Activated CD8-positive, alpha-beta T cell treated with anti-CD3 and anti-CD28 coated beads, Interleukin-2, amount 10 ng/mL, durations not matched to agents 7 days and 5 days (primary cell): ENCODE measurements at regions not wholly inside any gene's neighbourhood (a gene's known extent, or its start where the extent isn't known, plus 50 kb on each side); places are given as distances from the start of the nearest gene placed in this dataset.

Experiments used
- ATAC-seq: fragments of 150-1000 bp; cut with Tn5 transposase; one replicate; pipeline ENCODE4 v1.10.0; 2021; ENCODE audit warnings: moderate library complexity
- CTCF ChIA-PET: fragments of 350-600 bp; sonication (Branson Sonifier 250); formaldehyde crosslinking; loops from one replicate; lab custom pipeline; 2021; ENCODE audit warnings: antibody characterized with exemption; lab: Charles Lee
- POLR2A ChIA-PET: fragments of 350-600 bp; sonication (Branson Sonifier 250); formaldehyde crosslinking; loops from one replicate; lab custom pipeline; 2021; ENCODE audit warnings: antibody characterized with exemption; lab: Charles Lee
- DNase-seq: peaks from one replicate; pipeline ENCODE4 v3.0.0-alpha.2; 2020
- H3K27ac Mint-ChIP-seq: one replicate; pipeline ENCODE4 v1.8.0; 2021; ENCODE audit warnings: mild to moderate bottlenecking, mixed read lengths
- H3K27me3 Mint-ChIP-seq: one replicate; pipeline ENCODE4 v1.8.0; 2021; ENCODE audit warnings: low read depth, mixed read lengths
- H3K36me3 Mint-ChIP-seq: one replicate; pipeline ENCODE4 v1.8.0; 2021; ENCODE audit warnings: low read depth, mixed read lengths
- H3K4me1 Mint-ChIP-seq: one replicate; pipeline ENCODE4 v1.8.0; 2021; ENCODE audit warnings: low read depth, mixed read lengths
- H3K4me3 Mint-ChIP-seq: one replicate; pipeline ENCODE4 v1.8.0; 2021; ENCODE audit warnings: mild to moderate bottlenecking, mixed read lengths
- H3K9me3 Mint-ChIP-seq: one replicate; pipeline ENCODE4 v1.8.0; 2022; ENCODE audit warnings: mixed read lengths; ENCODE audit not compliant: insufficient read depth

DNA sequence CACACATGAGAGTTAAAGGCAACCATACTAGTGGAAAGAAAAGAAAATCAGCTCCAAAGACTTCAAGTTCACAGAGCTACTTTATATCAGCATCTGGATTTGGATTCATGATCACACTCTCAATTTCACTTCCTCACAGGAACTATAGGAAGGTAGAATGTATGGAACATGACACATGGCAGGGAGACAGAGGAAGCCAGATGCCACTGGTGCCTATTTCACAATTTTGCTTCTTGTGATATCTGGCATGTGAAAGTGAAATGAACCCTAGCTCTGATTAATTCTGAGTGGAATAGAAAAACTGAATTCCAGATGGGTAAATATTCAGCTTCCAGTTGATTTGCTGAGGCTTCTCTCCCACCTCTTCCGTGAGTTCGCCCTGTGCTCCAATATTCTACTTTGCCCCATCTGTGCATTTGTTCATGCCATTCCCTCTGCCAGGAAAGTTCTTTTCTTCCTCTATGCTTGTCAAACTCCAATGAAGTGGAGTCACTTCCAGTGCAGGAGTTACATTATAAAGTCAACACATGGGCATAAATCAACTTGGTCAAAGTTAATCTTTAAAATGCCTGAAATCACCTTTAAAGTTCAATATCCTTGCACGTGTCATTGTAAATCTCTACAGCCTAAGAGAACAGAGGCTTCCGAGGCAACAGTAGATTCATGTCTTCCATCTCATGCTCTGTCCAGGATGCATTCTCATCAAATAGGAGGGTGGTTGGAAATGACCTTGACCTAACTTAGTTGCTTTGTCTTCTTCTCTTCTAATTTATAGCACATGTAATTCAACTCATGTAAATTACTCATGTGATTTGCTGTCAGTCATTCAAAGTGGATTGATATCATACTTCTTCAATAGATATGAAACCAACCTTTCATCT is 275.3 kb downstream of the HIVEP2 start:
- Mint-ChIP-seq H3K4me1 (peaks cover 5% of the 10 kb centered on the region), H3K36me3 (no peaks in the 10 kb centered on the region), H3K27me3 (peaks cover 3% of the 10 kb centered on the region), H3K27ac (no peak overlapping the region), H3K9me3 (peaks cover 4% of the 10 kb centered on the region), H3K4me3 (no peak overlapping the region)
- ATAC-seq, result no peak
- ChIA-PET POLR2A (no interaction called here), CTCF (no interaction called here)
- no peak for DNase-seq

DNA sequence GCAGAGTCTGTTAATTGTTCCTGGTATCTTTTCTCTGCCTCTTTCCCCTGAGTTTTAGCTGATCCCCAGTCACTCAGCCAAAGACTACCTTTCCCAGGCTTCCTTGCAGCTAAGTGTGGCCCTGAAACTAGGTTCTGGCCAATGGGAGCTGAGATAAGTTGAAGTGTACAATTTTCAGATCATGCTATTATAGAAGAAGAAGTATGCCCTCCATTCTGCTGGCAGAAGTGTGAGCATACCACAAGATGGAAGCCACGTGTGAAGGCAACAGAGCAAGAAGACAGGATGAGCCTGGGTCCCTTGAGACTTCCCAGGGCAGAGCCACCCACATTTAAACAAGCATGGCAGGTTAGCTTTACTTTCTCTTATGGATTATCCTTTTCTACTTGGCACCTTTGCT is 273.2 kb downstream of the HIVEP2 start:
- Mint-ChIP-seq H3K27ac (no peak overlapping the region), H3K9me3 (no peaks in the 10 kb centered on the region), H3K27me3 (peaks cover 3% of the 10 kb centered on the region), H3K36me3 (no peaks in the 10 kb centered on the region), H3K4me1 (peaks cover under 1% of the 10 kb centered on the region), H3K4me3 (no peak overlapping the region)
- DNase-seq (no peak), ATAC-seq (no peak)
- ChIA-PET POLR2A (no interaction called here), CTCF (interaction anchor here (1.0 kb wide), 2 partner anchors 9 to 22 kb away, joined by 3 read pairs; no protein-coding TSS in a partner anchor)

DNA sequence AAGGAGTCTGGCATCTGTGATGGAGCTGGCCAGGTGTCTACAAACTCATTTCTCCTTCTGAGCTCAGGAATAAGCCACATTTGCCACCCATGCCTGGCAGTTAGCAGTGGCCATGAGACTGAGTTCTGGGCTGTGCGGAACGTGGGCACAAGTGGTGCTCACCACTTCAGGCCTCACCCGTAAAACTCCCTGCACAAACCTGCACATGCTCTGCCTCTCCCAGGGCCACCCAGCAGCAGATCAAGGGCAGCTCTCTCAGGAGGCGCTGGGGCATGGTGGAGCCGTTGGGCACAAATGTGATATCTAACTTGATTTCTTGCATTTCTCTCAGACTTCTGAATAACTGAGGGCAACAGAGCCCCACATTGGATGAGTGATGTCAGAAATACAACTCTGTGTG is 269.5 kb downstream of the HIVEP2 start:
- no peak for ATAC-seq

DNA sequence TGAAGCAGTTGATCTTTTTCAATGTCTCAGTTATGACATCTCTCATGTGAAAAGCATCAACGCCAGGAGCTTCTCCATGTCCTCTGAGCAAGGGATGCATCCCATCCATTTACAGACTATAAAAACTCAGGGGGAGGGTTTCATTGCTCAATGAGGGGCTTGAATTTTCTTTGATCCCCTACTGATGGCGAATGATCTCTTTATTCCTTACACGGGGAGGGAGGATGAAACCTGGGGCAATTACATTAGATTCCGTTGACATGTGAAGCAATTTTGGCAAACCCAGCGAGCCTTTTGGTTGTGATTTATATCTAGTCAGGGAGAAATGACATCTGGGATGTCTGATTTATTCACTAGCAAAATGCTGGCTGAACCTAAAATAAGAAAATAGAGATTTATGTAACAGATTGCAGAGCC is 268.9 kb downstream of the HIVEP2 start:
- Mint-ChIP-seq H3K9me3 (no peaks in the 10 kb centered on the region), H3K27me3 (peaks cover 3% of the 10 kb centered on the region), H3K36me3 (no peaks in the 10 kb centered on the region), H3K4me3 (no peak overlapping the region), H3K27ac (no peak overlapping the region), H3K4me1 (peaks cover 8% of the 10 kb centered on the region)
- ATAC-seq (no peak), DNase-seq (no peak)
- CTCF ChIA-PET, result no interaction called here
- POLR2A ChIA-PET, result no interaction called here

More for the DNA sequence above, 269.5 kb downstream of the HIVEP2 start:
- DNase-seq, result no peak
- CTCF ChIA-PET, result no interaction called here
- peaks cover 8% of the 10 kb centered on the region for H3K4me1 Mint-ChIP-seq
- POLR2A ChIA-PET, result no interaction called here
- no peaks in the 10 kb centered on the region for H3K36me3 Mint-ChIP-seq
- H3K27ac Mint-ChIP-seq, result no peak overlapping the region
- no peaks in the 10 kb centered on the region for H3K9me3 Mint-ChIP-seq
- H3K4me3 Mint-ChIP-seq, result no peak overlapping the region
- H3K27me3 Mint-ChIP-seq, result peaks cover 3% of the 10 kb centered on the region

DNA sequence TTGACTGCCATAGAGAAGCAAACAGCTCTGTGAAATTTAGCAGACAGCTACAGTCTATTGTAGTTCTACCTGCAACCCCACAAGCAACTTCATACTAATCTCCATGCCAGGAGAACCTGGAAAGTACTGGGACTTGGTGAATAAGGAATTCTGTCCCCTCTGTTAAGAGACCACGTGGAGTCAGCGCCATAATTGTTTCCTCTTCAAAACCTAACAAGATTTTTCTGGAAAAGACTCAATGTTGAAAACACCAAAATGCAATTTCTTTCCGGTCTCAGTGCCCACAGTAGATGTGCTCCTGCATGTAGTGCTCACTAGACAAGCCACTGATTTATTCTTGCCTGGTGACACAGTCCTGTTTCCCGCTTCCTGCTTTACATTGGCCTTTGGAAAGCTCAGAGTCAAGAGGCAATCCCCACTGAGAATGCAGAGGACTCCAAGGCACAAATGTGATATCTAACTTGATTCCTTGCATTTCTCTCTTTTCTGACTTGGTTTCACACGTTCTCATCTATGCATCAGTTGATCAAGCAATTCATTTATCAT is 268.3 kb downstream of the HIVEP2 start:
- CTCF ChIA-PET, result no interaction called here

DNA sequence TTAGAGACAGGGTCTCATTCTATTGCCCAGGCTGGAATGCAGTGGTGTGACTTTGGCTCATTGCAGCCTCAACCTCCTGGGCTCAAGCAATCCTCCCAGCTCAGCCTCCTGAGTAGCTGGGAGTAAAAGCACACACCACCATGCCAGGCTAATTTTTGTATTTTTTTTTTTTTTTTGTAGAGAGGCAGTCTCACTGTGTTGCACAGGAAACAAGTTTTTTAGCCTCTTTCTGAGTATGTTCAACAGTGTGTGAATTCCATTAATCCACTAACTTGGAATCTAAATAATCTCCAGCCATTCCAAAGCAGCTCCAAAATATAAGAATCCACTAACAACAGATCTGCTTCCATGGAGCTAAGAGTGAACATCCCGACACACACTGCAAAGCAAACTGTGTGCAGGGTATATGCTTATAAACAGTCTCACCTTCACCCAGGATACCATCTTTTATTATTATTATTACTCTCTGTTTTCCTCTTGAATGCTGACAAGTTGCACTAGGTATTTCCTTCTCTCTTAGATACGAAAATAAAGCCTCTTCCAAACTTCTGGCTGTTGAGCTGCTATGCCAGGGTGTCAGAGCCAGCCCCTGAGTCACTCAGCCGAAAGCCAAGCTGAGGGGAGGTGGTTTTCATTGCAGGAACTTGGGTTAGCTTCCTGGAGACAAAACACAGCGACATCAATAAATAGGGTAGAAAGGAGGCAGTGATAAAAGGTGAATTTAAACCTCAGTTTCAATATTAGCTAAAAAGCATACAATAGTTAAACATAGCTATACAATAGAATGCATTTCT is 264.9 kb downstream of the HIVEP2 start:
- Mint-ChIP-seq H3K27ac (no peak overlapping the region), H3K9me3 (no peaks in the 10 kb centered on the region), H3K36me3 (no peaks in the 10 kb centered on the region), H3K4me3 (no peak overlapping the region), H3K4me1 (peaks cover 8% of the 10 kb centered on the region), H3K27me3 (no peaks in the 10 kb centered on the region)
- ChIA-PET POLR2A (no interaction called here), CTCF (interaction anchor here (0.9 to 1.3 kb wide), 5 partner anchors 8 to 747 kb away, joined by 3 to 5 read pairs (median 4); no protein-coding TSS in a partner anchor)
- DNase-seq (peak; percentile 28), ATAC-seq (peak; percentile 70)

More for the DNA sequence above, 268.3 kb downstream of the HIVEP2 start:
- no peaks in the 10 kb centered on the region for H3K36me3 Mint-ChIP-seq
- peaks cover 8% of the 10 kb centered on the region for H3K4me1 Mint-ChIP-seq
- ATAC-seq, result no peak
- DNase-seq, result no peak
- POLR2A ChIA-PET, result no interaction called here
- no peaks in the 10 kb centered on the region for H3K9me3 Mint-ChIP-seq
- no peak overlapping the region for H3K27ac Mint-ChIP-seq
- no peak overlapping the region for H3K4me3 Mint-ChIP-seq
- peaks cover 3% of the 10 kb centered on the region for H3K27me3 Mint-ChIP-seq

DNA sequence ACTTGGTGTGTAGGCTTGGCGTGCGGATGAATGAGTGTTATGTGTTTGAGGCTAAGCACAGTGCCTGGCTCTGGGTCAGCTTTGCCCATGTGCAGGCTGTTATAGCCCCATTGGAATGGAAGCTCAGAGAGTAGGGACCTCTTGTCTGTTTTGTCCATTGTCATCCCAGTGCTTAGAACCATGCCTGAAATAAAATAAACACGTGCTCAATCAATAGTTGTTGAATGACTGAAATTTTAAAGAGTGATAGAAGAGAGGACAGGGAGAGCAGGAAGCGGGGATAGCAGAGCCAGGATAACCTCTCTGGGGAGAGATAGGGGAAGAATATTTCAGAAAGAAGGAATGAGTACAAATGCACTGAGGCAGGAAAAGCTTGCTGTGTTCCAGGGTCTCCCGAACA is 263.9 kb downstream of the HIVEP2 start:
- Mint-ChIP-seq H3K4me1 (peaks cover 13% of the 10 kb centered on the region), H3K27ac (no peak overlapping the region), H3K36me3 (no peaks in the 10 kb centered on the region), H3K27me3 (no peaks in the 10 kb centered on the region), H3K4me3 (no peak overlapping the region), H3K9me3 (no peaks in the 10 kb centered on the region)
- POLR2A ChIA-PET, result no interaction called here
- ATAC-seq (no peak), DNase-seq (no peak)
- CTCF ChIA-PET, result interaction anchor here (1.1 to 1.2 kb wide), 2 partner anchors 9 to 746 kb away, joined by 3 read pairs; no protein-coding TSS in a partner anchor

DNA sequence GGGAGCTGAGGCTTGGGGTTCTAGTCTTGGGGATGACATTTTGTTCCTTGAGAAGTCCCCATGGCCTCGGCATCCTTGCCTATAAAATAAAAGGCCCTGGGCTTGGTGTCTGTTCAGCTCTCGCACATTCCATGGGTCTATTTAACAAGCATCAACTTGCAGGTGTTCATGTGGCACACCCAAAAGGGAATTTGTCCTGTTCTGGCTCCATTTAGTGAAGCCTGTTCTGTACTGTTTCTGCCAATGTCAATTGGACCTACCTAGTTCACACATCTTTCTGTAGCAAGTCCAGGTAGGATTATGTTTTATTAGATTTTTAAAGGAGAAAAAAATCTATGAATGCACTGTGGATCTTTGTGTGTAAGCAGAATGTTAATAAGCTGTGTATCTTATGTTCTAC is 262.0 kb downstream of the HIVEP2 start:
- Mint-ChIP-seq H3K4me1 (peaks cover 17% of the 10 kb centered on the region), H3K4me3 (no peak overlapping the region), H3K9me3 (no peaks in the 10 kb centered on the region), H3K27ac (no peak overlapping the region), H3K36me3 (no peaks in the 10 kb centered on the region), H3K27me3 (no peaks in the 10 kb centered on the region)
- ChIA-PET CTCF (interaction anchor here (1.2 to 2.3 kb wide), 4 partner anchors 10 to 344 kb away, joined by 3 to 9 read pairs (median 4); no protein-coding TSS in a partner anchor), POLR2A (no interaction called here)
- ATAC-seq (no peak), DNase-seq (no peak)

DNA sequence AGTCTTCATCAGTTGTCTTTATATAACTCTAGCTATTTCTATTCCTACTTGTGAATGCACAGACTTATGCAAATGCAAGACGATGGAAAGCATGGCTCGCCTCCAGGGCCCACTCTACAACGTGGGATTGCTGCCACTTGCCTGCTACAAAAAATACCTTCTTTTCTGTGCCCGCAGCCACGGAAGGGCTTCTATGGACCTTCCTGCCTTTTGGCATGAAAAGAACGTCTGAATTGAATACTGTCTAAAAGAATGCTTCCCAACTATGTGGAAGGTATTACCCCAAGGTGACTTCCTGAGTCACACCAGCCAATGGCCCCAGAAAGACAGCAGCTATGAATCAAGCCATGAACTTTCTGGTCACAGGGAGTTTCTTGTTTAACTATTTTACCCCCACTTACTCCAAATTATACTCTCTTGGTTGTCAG is 261.2 kb downstream of the HIVEP2 start:
- H3K9me3 Mint-ChIP-seq, result no peaks in the 10 kb centered on the region
- ATAC-seq, result no peak
- DNase-seq, result no peak
- H3K4me3 Mint-ChIP-seq, result no peak overlapping the region
- ChIA-PET POLR2A (no interaction called here), CTCF (interaction anchor here (1.2 to 2.3 kb wide), 4 partner anchors 9 to 343 kb away, joined by 3 to 9 read pairs (median 4); no protein-coding TSS in a partner anchor)
- no peaks in the 10 kb centered on the region for H3K36me3 Mint-ChIP-seq
- H3K27ac Mint-ChIP-seq, result no peak overlapping the region
- no peaks in the 10 kb centered on the region for H3K27me3 Mint-ChIP-seq
- H3K4me1 Mint-ChIP-seq, result peaks cover 17% of the 10 kb centered on the region

DNA sequence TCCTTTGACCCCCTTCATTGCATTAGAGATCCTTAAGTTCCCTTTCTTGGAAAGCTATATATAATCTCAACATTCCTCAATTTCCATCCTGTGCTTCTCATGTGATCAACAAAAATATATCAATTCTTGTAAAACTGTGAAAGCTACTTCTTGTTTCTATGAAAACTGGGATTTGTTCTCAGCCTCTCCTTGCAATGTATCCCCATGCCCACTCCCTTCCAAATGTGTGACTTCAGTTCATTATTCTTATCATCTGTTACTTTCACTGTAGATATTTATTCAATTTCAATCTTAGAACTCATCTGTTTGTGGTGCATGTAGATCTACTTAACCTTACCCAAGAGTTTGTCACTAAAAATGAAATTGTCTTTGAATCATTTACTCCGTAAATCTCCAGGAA is 260.6 kb downstream of the HIVEP2 start:
- Mint-ChIP-seq H3K27me3 (no peaks in the 10 kb centered on the region), H3K27ac (no peak overlapping the region), H3K4me1 (peaks cover 17% of the 10 kb centered on the region), H3K9me3 (no peaks in the 10 kb centered on the region), H3K4me3 (no peak overlapping the region), H3K36me3 (no peaks in the 10 kb centered on the region)
- ATAC-seq (no peak), DNase-seq (no peak)
- CTCF ChIA-PET, result interaction anchor here (1.6 to 2.3 kb wide), 3 partner anchors 8 to 209 kb away, joined by 4 to 9 read pairs (median 4); no protein-coding TSS in a partner anchor
- POLR2A ChIA-PET, result no interaction called here

DNA sequence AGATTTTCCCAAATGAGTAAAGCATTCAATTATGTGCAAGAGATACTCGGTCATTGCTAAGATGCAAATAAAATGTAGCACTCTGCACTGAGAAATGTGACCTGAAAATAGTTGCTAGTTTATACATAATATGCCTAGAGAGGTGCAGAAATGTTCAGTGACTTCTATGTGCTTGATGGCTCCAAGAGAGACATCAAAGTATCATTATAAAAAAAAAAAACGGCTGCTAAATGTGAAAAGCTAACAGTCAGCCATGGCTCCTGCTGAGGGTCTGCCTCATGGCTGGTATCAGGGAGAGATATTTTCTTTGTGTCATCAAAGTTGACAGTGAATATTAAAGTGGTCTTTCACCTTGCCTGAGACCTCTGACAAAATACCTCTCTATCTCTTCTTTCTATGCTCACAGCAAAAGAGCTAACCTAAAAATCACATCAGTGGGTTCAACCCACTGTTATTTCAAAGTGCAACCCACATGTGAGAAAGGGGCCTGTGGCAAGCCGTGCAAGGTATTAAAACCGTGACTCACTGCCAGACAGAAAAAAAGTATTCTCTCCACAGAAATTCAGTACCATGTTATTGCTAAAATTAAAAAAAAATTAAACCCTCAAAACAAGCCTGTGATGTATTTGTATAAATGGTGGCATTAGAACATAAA is 259.0 kb downstream of the HIVEP2 start:
- no peaks in the 10 kb centered on the region for H3K9me3 Mint-ChIP-seq
- CTCF ChIA-PET, result no interaction called here

More for the DNA sequence above, 259.0 kb downstream of the HIVEP2 start:
- Mint-ChIP-seq H3K27ac (no peak overlapping the region), H3K4me1 (peaks cover 9% of the 10 kb centered on the region), H3K27me3 (no peaks in the 10 kb centered on the region), H3K36me3 (no peaks in the 10 kb centered on the region), H3K4me3 (no peak overlapping the region)
- DNase-seq, result no peak
- POLR2A ChIA-PET, result no interaction called here
- no peak for ATAC-seq
